Heart right ventricle (tissue), 16 donors: ENCODE measurements at regions not wholly inside any gene's neighbourhood (a gene's known extent, or its start where the extent isn't known, plus 50 kb on each side); places are given as distances from the start of the nearest gene placed in this dataset.

ENCODE experiments used
- ATAC-seq, 8 donors: fragments of 200-7000 bp; cut with Tn5 transposase; one replicate each; pipeline ENCODE4 v1.9.1; 2020; ENCODE audit warnings: mild to moderate bottlenecking in 8 of 8, moderate library complexity in 8 of 8, moderate number of reproducible peaks in 1 of 8
- DNase-seq, 2 donors: peaks; one replicate each; pipeline ENCODE4 v3.0.0-alpha.2; 2020
- H3K27ac ChIP-seq, 10 donors: fragments of 200-600 bp; sonication (generic) in 2 of 10; one replicate each; pipeline versions ENCODE4 v1.5.0 to v1.8.0; 2020 to 2022; ENCODE audit warnings: mild to moderate bottlenecking in 3 of 10
- H3K27me3 ChIP-seq, 7 donors: fragments of 200-600 bp; one replicate each; pipeline ENCODE4 v1.8.0; 2021 to 2022; ENCODE audit warnings: mild to moderate bottlenecking in 2 of 7
- H3K36me3 ChIP-seq, 9 donors: fragments of 200-600 bp; sonication (generic) in 1 of 9; one replicate each; pipeline versions ENCODE4 v1.5.0 to v1.8.0; 2020 to 2022; ENCODE audit warnings: mild to moderate bottlenecking in 2 of 9
- H3K4me1 ChIP-seq, 9 donors: fragments of 200-600 bp; sonication (generic) in 1 of 9; one replicate each; pipeline versions ENCODE4 v1.5.0 to v1.8.0; 2020 to 2022; ENCODE audit warnings: mild to moderate bottlenecking in 4 of 9
- H3K4me3 ChIP-seq, 10 donors: fragments of 200-600 bp; sonication (generic) in 2 of 10; one replicate each; pipeline versions ENCODE4 v1.5.0 to v1.8.0; 2020 to 2022; ENCODE audit warnings: mild to moderate bottlenecking in 7 of 10, moderate library complexity in 2 of 10
- H3K9me3 ChIP-seq, 11 donors: fragments of 200-600 bp in 10 of 11; sonication (generic) in 2 of 11; one replicate each; pipeline versions ENCODE4 v1.5.0 to v1.8.0; 2013 to 2022; ENCODE audit warnings: mild to moderate bottlenecking in 2 of 11, control low read depth in 1 of 11, moderate library complexity in 1 of 11
- WGBS, 2 donors: extraction: QIAGEN DNeasy Blood & Tissue Kit; methylation state at CpG; one replicate each; pipeline ENCODE4 v1.1.7; 2013; ENCODE audit warnings: inconsistent platforms in 1 of 2; 5-methylcytosine and 5-hydroxymethylcytosine counted together
- intact Hi-C, 10 donors: fragments of 100-400 bp; cut with DNase I; formaldehyde crosslinking; loops; one replicate each; pipeline versions ENCODE4 v1.11.1 to v1.14.2; 2022
- TF ChIP-seq, protein P1 (sequence below), 9 donors: fragments of 200-600 bp; sonication (generic) in 2 of 9; IDR thresholded peaks; one replicate each; pipeline versions ENCODE4 v1.5.0 to v1.8.0; 2021 to 2022; ENCODE audit warnings: antibody characterized with exemption in 9 of 9, mild to moderate bottlenecking in 5 of 9, moderate library complexity in 1 of 9
- donor health status: Arrhythmogenic right ventricular cardiomyopathy.
- donor health status: ischemic (EF 13 %, LVEDD 7.1; RV severe dilation, severe dysfunction).
- donor health status: healthy with polysubstance abuse.
- donor health status: DM: no; HTN: yes; CAD: no.
- donor health status: DM: no; HTN: no; CAD: no.
- donor health status: ischemic (EF 25% LVEDD 6.9; RV normal size, moderate dysfunction).
- donor health status: ischemic (EF 25% LVEDD 5.7; RV mildly dilated, moderate dysfunction).
- donor health status: healthy.
- donor health status: DM: yes; HTN: yes; CAD: no.
- donor health status: Ischemic cardiomyopathy.
- donor health status: ischemic (EF 35%, LVEDD 5.7; RV mildly dilated, moderate dysfunction).
- donor health status: nonischemic (EF 11% LVEDD 7.7; RV severe dilation, severe dysfunction).
- donor health status: DM: yes; HTN: yes; CAD: no.
- donor health status: PGD.
- donor health status: ischemic (EF 29% LVEDD 5.4; RV normal size, mild dysfunction).
- donor health status: nonischemic (EF 23%, LVEDD 6.1; RV moderate dilation, normal function).

DNA sequence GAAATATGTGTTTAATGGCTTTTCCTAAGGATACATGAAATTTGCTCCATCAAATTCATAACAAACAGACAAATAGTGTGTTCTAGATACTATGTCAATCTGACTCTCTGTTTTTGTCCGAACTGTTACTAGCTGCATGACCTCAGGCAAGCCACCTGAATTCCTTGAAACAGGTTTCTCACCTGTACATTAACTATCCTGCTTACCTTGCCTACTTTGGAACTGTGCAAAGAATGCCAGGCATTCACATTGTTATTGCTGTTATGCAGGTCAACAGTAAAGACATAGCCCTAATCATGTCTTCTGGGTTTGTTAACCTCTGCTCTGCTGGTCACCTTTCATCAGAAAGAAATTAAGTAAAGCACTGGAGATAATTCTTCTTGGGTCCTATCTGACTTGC is 1283.9 kb upstream of the CELF2 start:
- intact Hi-C loops = no loop called here
- Histone ChIP-seq H3K36me3 (no peaks in the 10 kb centered on the region), H3K4me1 (no peaks in the 10 kb centered on the region), H3K4me3 (no peak overlapping the region), H3K27ac (no peak overlapping the region), H3K27me3 (no peaks in the 10 kb centered on the region), H3K9me3 (peaks cover 0 to 18% (median 0%) of the 10 kb centered on the region in 11 donors)
- WGBS, 2 donors = 55 to 74% methylated on average over 1 of the region's 1 CpG
- TF ChIP-seq, protein P1, sequence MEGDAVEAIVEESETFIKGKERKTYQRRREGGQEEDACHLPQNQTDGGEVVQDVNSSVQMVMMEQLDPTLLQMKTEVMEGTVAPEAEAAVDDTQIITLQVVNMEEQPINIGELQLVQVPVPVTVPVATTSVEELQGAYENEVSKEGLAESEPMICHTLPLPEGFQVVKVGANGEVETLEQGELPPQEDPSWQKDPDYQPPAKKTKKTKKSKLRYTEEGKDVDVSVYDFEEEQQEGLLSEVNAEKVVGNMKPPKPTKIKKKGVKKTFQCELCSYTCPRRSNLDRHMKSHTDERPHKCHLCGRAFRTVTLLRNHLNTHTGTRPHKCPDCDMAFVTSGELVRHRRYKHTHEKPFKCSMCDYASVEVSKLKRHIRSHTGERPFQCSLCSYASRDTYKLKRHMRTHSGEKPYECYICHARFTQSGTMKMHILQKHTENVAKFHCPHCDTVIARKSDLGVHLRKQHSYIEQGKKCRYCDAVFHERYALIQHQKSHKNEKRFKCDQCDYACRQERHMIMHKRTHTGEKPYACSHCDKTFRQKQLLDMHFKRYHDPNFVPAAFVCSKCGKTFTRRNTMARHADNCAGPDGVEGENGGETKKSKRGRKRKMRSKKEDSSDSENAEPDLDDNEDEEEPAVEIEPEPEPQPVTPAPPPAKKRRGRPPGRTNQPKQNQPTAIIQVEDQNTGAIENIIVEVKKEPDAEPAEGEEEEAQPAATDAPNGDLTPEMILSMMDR (IDR thresholded peaks at IDR 0.05) = no peak
- DNase-seq = no peak
- ATAC-seq = no peak

DNA sequence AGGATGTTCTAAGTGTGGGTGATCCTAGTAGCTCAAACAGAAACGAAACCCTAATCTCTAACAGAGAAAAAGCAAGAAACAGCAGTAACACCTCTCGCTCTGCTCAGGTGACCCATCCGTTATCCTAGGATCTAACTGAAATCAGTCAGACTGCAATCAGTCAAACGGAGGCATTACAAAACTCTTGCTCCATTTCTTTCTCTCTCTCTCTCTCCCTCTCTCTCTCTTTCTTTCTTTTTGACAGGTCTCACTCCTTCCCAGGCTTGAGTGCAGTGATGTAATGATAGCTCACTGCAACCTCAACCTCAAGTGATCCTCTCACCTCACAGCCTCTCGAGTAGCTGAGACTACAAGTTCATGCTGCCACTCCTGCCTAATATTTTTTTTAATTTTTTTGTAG is 1283.5 kb upstream of the CELF2 start:
- H3K36me3 ChIP-seq = no peaks in the 10 kb centered on the region
- no peaks in the 10 kb centered on the region for H3K27me3 ChIP-seq
- no peak for DNase-seq
- intact Hi-C loops = no loop called here
- no peaks in the 10 kb centered on the region for H3K4me1 ChIP-seq
- no peak overlapping the region for H3K4me3 ChIP-seq
- H3K9me3 ChIP-seq = peaks cover 0 to 18% (median 0%) of the 10 kb centered on the region in 11 donors
- ATAC-seq = no peak
- TF ChIP-seq, protein P1 (IDR thresholded peaks at IDR 0.05) = no peak
- no peak overlapping the region for H3K27ac ChIP-seq
- WGBS, 2 donors = 75 to 77% methylated on average over 5 of the region's 5 CpGs

DNA sequence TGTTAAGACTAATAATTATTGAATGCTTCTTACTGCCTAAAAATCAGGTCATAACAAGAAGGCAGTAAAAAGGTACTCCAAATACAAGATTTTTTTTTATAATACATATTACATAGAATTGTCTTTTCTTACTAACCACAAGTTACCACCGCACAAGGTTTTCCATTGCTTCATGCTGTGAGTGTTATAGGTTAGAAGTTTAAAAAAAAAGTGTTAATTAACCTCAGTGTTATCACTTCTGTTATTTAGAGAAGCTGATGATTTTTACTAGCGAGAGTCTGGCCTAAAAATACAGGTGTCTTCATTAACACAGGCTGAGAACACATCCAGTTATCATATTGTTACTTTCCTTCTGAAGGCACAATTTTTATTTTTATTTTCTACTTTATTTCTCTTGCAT is 1281.9 kb upstream of the CELF2 start:
- Histone ChIP-seq H3K27ac (no peak overlapping the region), H3K4me3 (no peak overlapping the region), H3K9me3 (peaks cover 0 to 12% (median 0%) of the 10 kb centered on the region in 11 donors), H3K4me1 (no peaks in the 10 kb centered on the region), H3K27me3 (no peaks in the 10 kb centered on the region), H3K36me3 (no peaks in the 10 kb centered on the region)
- WGBS, 2 donors = 82 to 95% methylated on average over 2 of the region's 2 CpGs
- DNase-seq (no peak), ATAC-seq (no peak)
- TF ChIP-seq, protein P1 (IDR thresholded peaks at IDR 0.05) = no peak
- intact Hi-C loops = no loop called here

DNA sequence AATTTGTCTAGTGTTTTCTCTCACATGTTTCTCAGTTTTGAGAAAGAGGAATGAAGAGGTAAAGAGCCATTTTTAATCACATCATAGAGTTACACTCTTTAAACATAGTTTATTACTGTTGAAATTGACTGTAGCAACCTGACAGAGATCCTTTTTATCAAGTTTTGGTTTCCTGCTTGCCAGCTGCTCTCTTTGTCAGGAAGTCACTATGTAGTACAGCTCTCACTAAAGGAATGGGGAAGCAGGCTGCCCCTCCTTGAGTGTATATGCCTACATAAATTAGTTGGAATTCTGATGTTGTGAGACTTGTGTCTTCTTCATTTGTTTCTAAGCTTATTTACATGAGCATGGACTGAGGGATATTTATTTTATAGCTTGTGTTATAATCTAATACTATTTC is 1274.0 kb upstream of the CELF2 start:
- no peaks in the 10 kb centered on the region for H3K36me3 ChIP-seq
- no peaks in the 10 kb centered on the region for H3K27me3 ChIP-seq
- ATAC-seq = no peak
- H3K9me3 ChIP-seq = peaks cover 0 to 18% (median 4%) of the 10 kb centered on the region in 11 donors
- no peak for DNase-seq
- H3K4me3 ChIP-seq = no peak overlapping the region
- no peak overlapping the region for H3K27ac ChIP-seq
- intact Hi-C loops = no loop called here
- no peaks in the 10 kb centered on the region for H3K4me1 ChIP-seq
- TF ChIP-seq, protein P1 (IDR thresholded peaks at IDR 0.05) = no peak

DNA sequence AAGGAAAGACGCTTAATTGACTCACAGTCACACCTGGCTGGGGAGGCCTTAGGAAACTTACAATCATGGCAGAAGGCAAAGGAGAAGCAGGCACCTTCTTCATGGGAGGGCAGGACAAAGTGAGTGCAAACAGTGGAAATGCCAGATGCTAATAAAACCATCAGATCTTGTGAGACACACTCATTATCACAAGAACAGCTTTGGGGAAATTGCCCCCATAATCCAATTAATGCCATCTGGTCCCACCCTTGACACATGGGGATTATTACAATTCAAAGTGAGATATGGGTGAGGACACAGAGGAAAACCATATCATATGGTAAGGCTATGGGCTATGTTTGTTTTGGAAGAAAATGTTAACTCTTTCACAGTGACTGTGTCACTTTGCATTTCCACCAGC is 1272.5 kb upstream of the CELF2 start:
- DNase-seq = no peak
- ATAC-seq = no peak
- no peaks in the 10 kb centered on the region for H3K36me3 ChIP-seq
- H3K27me3 ChIP-seq = no peaks in the 10 kb centered on the region
- no peak overlapping the region for H3K27ac ChIP-seq
- H3K4me3 ChIP-seq = no peak overlapping the region
- H3K9me3 ChIP-seq = peaks cover 0 to 18% (median 4%) of the 10 kb centered on the region in 11 donors
- no peaks in the 10 kb centered on the region for H3K4me1 ChIP-seq
- TF ChIP-seq, protein P1 (IDR thresholded peaks at IDR 0.05) = no peak
- intact Hi-C loops = no loop called here
- WGBS, 2 donors = 86 to 100% methylated on average over 1 of the region's 1 CpG
